H1 (cell line): ENCODE measurements at regions not wholly inside any gene's neighbourhood (a gene's known extent, or its start where the extent isn't known, plus 50 kb on each side); places are given as distances from the start of the nearest gene placed in this dataset.

Experiments
- EZH2 ChIP-seq: fragments of 200-600 bp; sonication (generic); IDR thresholded peaks from 2 replicates; pipeline ENCODE4 v1.7.1; 2012; ENCODE audit warnings: low read depth, mild to moderate bottlenecking, moderate library complexity, low read length, inconsistent platforms; ENCODE audit not compliant: severe bottlenecking
- POLR2A ChIP-seq, 2 experiments: IDR thresholded peaks; 1 replicate in 1 of 2; 2 replicates in 1 of 2; pipeline ENCODE4 v1.6.1; 2011; ENCODE audit warnings: low read depth in 2 of 2, low read length in 2 of 2, mild to moderate bottlenecking in 2 of 2; ENCODE audit errors: control extremely low read depth in 1 of 2
- POLR2AphosphoS5 ChIP-seq: IDR thresholded peaks from 2 replicates; pipeline ENCODE4 v1.6.1; 2011; ENCODE audit warnings: low read depth, low read length
- SIN3A ChIP-seq, 2 experiments: IDR thresholded peaks in 1 of 2; conservative IDR thresholded peaks in 1 of 2; 2 replicates each; pipeline ENCODE4 v1.6.1; 2011 to 2012; ENCODE audit warnings: low read length in 2 of 2, improper control_type of control experiment in 1 of 2, low read depth in 1 of 2, mild to moderate bottlenecking in 1 of 2
- SIX5 ChIP-seq: IDR thresholded peaks from 2 replicates; pipeline ENCODE4 v1.6.1; 2011; ENCODE audit warnings: mild to moderate bottlenecking, low read depth, low read length
- TAF1 ChIP-seq: IDR thresholded peaks from 2 replicates; pipeline ENCODE4 v1.6.1; 2011; ENCODE audit warnings: mild to moderate bottlenecking, low read depth, low read length
- TF ChIP-seq, protein P1 (sequence below): IDR thresholded peaks from 2 replicates; pipeline ENCODE4 v1.6.1; 2012; ENCODE audit warnings: low read length, inconsistent platforms
- TF ChIP-seq, protein P2 (sequence below), 3 experiments: IDR thresholded peaks; 1 replicate in 2 of 3; 2 replicates in 1 of 3; pipeline versions ENCODE4 v1.5.1 to v1.6.1; 2011; ENCODE audit warnings: low read length in 3 of 3, mild to moderate bottlenecking in 3 of 3, inconsistent platforms in 2 of 3, low read depth in 1 of 3, moderate library complexity in 1 of 3; ENCODE audit not compliant: insufficient read depth in 1 of 3; ENCODE audit errors: control extremely low read depth in 1 of 3

- TF ChIP-seq POLR2A (IDR thresholded peaks at IDR 0.05; ENCODE audit: control extremely low read depth in 1 of 2, low read depth in 2 of 2, low read length in 2 of 2): no peak
- TF ChIP-seq, protein P1, sequence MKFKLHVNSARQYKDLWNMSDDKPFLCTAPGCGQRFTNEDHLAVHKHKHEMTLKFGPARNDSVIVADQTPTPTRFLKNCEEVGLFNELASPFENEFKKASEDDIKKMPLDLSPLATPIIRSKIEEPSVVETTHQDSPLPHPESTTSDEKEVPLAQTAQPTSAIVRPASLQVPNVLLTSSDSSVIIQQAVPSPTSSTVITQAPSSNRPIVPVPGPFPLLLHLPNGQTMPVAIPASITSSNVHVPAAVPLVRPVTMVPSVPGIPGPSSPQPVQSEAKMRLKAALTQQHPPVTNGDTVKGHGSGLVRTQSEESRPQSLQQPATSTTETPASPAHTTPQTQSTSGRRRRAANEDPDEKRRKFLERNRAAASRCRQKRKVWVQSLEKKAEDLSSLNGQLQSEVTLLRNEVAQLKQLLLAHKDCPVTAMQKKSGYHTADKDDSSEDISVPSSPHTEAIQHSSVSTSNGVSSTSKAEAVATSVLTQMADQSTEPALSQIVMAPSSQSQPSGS: no peak
- no peak for TF ChIP-seq SIX5
- TF ChIP-seq POLR2AphosphoS5: no peak
- TF ChIP-seq, protein P2, sequence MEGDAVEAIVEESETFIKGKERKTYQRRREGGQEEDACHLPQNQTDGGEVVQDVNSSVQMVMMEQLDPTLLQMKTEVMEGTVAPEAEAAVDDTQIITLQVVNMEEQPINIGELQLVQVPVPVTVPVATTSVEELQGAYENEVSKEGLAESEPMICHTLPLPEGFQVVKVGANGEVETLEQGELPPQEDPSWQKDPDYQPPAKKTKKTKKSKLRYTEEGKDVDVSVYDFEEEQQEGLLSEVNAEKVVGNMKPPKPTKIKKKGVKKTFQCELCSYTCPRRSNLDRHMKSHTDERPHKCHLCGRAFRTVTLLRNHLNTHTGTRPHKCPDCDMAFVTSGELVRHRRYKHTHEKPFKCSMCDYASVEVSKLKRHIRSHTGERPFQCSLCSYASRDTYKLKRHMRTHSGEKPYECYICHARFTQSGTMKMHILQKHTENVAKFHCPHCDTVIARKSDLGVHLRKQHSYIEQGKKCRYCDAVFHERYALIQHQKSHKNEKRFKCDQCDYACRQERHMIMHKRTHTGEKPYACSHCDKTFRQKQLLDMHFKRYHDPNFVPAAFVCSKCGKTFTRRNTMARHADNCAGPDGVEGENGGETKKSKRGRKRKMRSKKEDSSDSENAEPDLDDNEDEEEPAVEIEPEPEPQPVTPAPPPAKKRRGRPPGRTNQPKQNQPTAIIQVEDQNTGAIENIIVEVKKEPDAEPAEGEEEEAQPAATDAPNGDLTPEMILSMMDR (IDR thresholded peaks at IDR 0.05; ENCODE audit: control extremely low read depth in 1 of 3, insufficient read depth in 1 of 3, low read depth in 1 of 3, low read length in 3 of 3): peak; percentile 74 to 95 (median 82)
- TF ChIP-seq EZH2: no peak
- no peak for TF ChIP-seq TAF1
- no peak for TF ChIP-seq SIN3A (conservative IDR thresholded peaks at IDR 0.05 in 1 of 2, IDR thresholded peaks at IDR 0.05 in 1 of 2; ENCODE audit: low read depth in 1 of 2, low read length in 2 of 2)
Measured at GRCh38 chr7:12518920-12519681, 51.4 kb upstream of the SCIN start.
